NCI-H146 treated with DMSO at 0.1 percent for 48 hours (cell line): ENCODE measurements at regions not wholly inside any gene's neighbourhood (a gene's known extent, or its start where the extent isn't known, plus 50 kb on each side); places are given as distances from the start of the nearest gene placed in this dataset.
A peak's percentile ranks its signal among the peaks of the same experiment; 100 is the strongest.

Experiments
- DNase-seq: peaks from one replicate; lab custom pipeline; 2025; ENCODE audit not compliant: unreplicated experiment; lab: John Stamatoyannopoulos, UW

DNA sequence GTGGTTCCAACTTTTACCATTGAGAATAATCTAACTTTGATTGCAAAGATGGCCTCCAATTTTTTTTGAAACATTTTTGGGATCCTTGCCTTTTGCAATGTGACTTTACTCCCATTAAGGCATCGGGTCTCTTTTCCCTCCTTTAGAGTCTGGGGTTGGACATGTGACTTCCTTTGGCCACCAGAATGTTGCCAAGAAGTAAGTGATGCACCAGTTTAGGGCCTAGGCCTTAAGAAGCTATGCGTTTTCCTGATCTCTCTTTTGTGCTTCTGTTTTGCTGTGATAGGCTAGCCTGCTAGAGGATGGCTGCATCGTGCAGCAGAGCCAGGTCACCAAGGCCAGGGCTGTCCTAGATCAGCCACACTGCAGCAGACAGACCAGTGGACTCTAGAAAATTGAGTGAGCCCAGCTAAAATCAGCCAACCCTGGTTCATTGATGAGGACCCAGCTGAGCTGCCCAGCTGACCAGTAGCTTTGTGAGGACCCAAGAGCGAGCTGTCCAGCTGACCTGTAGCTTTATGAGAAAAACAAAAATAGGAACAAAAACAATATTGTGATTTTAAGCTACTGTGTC, 594.0 kb upstream of the JAG1 start:
- no peak for DNase-seq

DNA sequence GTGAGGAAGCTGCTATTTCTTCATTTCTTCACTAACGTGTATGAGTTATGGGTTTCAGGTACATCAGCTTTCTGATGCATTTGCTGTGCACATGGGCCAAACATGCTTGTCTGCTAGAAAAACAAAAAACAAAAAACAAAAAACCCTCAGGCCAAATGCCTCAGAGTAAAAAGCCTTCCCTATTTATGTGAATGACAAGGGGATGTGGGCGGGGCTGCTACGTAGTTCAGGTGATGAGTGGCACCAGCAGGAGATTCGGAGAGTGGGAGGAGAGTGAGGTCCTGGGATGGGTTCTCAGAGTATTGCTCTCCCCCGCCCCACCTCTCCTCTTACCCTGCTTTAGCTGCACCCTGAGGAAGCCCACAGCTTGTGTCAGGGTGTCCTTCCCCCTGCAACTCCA, 596.8 kb upstream of the JAG1 start:
- no peak for DNase-seq

GRCh38 chr20:11271319-11271718, 597.5 kb upstream of the JAG1 start:
- no peak for DNase-seq

DNA sequence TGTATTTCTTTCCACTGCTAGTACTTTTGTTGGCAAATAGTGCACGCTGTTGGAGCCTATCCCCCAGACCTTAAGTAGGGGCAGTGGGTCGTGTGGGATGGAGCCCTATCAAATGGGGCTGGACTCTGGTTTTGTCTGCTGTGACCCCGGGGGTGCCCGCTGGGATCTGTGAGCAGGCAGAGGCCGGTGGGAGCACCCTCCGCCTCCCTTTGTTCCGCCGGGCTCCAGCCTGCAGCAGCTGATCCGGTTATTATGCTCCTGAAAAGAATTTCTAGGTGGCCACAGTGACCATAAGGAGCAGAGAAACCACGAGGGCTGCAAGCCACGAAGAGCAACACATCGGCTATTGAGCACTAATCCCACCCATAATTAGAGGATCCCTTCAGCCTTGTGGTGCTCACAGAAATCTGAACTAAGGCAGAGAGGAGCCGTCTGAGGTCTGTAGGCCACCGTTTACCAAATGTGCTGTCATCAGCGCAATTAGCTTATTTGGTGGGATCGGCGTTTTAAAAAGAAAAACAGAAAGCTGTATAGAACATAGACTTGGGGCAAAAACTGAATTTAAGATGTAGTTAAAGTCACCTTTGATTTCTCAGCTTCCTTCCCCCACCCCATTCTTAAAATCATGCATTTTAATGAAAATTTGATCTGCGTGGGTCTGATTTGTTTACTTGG, 598.3 kb upstream of the JAG1 start:
- no peak for DNase-seq

- DNase-seq, result peak; percentile 73
These were observed 600.4 kb upstream of the JAG1 start for GRCh38 chr20:11274141-11274594.

DNA sequence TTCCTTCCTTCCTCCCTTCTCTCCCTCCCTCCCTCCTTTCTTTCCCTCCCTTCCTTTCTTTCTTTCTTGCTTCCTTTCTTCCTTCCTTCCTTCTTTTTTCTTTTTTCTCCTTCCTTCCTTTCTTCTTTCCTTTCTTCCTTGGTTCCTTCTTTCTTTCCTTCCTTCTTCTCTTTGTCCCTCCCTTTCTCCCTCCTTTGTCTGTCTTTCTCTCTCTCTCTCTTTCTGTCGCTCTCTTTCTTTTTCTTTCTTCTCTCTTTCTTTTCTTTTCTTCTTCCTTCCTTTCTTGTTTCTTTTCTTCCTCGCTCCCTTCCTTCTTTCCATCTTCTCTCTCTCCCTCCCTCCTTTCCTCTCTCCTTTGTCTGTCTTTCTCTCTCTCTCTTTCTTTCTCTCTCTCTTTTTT, 601.9 kb upstream of the JAG1 start:
- DNase-seq, result no peak

GRCh38 chr20:11277170-11277569, 603.4 kb upstream of the JAG1 start:
- DNase-seq, result no peak

DNA sequence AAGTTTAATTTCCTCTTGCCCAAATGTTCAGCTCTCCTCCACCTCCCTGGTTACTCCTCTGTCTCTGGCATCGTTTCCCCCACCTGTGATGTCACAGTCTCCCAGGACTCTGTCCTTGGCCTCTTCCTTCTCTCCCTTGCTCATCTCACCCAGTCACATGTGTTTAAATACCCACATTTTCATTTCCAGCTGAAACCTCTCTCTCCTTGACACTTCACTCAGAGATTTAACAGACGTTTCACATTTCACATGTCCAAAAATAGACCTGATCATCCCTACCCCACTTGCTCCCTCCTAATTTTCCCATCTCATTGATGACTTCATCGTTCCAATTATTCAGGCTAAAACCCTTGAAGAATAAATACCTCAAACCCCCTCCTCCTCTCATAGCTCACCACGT, 604.1 kb upstream of the JAG1 start:
- DNase-seq, result no peak

DNA sequence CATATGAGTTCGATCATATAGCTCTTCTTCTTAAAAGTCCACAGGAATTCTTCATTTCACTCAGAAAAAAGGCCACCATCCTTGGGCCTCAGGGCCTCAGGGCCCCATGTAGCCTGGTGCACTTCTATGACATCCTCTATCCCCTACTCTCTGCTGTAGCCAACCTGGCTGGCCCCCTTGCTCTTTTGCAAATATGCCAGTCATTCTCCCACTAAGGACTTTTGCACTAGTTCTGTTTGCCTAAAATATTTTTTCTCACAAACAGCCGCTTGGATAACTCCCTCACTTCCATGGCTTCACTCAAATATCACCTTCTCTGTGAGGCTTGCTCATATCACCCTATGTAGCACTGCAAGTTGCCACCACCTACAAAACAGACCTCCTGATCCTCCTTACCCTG, 604.7 kb upstream of the JAG1 start:
- DNase-seq, result no peak

DNA sequence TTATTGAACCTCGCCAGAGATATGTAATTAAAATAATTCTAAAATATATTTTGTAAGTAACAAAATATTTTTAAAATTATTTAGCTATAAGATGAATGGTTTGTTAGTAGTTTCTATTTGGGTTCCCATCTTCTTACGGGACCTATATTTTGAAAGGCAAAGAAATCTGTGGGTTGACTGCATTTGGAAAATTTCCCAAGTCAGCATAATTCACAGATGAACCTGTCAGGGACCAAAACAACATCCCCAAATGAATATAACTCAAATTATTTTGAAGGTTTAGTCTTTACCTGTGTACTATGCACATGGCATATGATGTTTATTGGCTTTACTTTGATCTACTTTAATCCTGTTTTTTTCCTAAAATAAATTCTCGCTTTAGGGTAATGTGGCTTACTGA, 607.4 kb upstream of the JAG1 start:
- DNase-seq, result no peak

GRCh38 chr20:11281768-11282167, 608.0 kb upstream of the JAG1 start:
- DNase-seq, result no peak

DNA sequence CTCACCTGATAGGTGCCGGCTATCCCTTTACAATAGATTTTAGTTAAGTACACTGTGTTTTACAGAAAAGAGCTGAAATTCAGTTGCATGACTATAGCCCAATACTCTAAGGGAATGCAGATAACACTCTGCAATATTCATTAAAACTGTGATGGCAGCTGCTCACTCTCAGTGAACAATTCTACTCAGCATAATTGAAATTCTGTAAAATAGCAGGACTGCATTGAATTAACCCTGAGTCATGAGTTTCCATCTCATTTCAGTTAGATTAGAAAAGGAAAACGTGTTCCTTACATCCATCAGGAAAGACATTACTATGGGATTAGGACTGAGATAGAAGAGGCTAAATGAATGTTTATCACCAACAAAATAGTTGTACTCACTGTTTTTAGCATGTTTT, 613.3 kb upstream of the JAG1 start:
- DNase-seq, result no peak

- no peak for DNase-seq
These were observed 621.5 kb upstream of the BTBD3 start for GRCh38 chr20:11296221-11296620.

GRCh38 chr20:11296951-11297350, 620.7 kb upstream of the BTBD3 start:
- no peak for DNase-seq

DNA sequence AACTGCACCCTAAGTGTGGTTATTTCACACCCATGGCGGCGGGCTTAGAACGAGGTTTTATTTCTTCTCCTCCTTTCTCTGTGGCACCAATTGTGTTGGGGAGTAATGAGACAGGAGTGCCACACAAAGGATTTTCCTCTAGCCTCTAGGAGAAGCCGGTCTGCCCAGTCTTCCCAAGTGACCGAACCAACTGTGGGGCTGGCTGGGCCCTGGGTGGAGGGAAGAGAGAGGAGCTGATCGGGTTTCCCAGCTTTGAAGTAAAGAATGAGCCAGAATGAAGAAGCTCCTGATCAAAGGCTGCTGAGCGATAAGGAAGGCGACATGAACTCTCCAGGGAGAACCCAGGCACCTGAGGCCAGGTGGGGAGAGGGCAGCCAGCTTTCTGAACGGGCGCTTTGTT, 616.0 kb upstream of the BTBD3 start:
- DNase-seq, result no peak

DNA sequence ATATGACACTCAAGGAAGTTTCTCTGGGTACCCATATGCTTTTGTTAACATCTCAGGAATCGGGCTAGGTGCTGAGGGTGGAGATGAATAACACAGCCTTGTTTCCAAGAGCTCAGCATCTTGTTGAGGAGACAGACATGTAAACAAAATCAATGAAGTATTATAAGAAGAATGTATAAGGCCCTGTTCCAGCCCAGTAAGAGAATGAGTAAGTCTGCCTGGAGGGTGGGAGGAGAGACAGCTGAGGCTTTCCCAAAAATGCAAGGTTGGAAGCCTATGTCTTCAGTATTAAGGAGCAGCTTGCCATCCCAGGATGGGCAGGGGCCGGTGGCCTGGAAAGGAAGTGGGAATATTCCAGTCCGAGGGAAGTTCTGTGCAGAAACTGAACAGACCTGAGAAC, 615.3 kb upstream of the BTBD3 start:
- no peak for DNase-seq

GRCh38 chr20:11304795-11305194, 612.9 kb upstream of the BTBD3 start:
- no peak for DNase-seq

GRCh38 chr20:11305406-11305805, 612.3 kb upstream of the BTBD3 start:
- no peak for DNase-seq

- DNase-seq, result no peak
These were observed 606.0 kb upstream of the BTBD3 start for GRCh38 chr20:11311659-11312224.

DNA sequence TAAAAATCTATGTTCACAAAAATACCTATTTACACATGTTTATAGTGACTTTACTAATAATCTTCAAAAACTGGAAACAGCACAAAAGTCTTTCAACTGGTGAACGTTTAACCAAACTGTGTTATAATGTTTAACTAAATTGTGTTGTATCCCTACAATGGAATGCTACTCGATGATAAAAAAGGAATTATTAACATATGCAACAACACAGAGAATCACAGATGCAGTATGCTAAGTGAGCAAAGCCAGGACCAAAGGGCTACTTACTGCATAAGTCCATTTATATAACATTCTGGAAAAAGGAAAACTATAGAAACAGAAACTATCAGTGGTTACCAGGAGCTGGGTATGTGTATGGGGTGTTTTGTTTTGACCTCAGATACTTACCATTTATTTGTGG, 602.2 kb upstream of the BTBD3 start:
- DNase-seq, result no peak

GRCh38 chr20:11316244-11316643, 601.4 kb upstream of the BTBD3 start:
- no peak for DNase-seq

GRCh38 chr20:11320033-11320432, 597.7 kb upstream of the BTBD3 start:
- DNase-seq, result no peak

DNA sequence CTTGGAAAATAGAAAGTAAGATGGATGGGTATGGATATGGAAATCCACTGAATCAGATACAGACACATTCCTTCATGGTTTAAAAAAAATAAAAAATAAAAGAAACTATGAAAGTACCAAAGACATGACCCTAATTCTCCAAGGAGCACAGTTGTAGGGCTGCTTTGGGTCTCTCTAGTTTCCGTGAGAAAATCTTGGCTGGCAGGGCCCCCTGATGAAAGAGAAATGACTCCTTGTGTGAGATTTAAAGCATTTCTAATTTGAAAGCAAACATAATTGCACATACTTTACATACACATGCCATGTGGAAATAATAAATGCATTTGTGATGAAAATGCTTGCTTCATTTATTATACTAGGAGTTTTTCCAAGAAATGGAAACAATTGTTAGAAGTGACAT, 593.9 kb upstream of the BTBD3 start:
- no peak for DNase-seq
